ENCODE measurements at regions not wholly inside any gene's neighbourhood (a gene's known extent, or its start where the extent isn't known, plus 50 kb on each side); places are given as distances from the start of the nearest gene placed in this dataset.
A peak's percentile ranks its signal among the peaks of the same experiment; 100 is the strongest.

GRCh38 chr18:56409736-56410135 is 228.7 kb downstream of the TXNL1 start:
- H3K4me2 ChIP-seq (ENCODE audit: insufficient read depth, low read length), result no peak overlapping the region
- H3K36me3 ChIP-seq (ENCODE audit: insufficient read depth, low read length), result no peaks in the 10 kb centered on the region
- no peaks in the 10 kb centered on the region for H4K20me1 ChIP-seq (ENCODE audit: insufficient read depth, low read length)
- no peaks in the 10 kb centered on the region for H3K27me3 ChIP-seq (ENCODE audit: insufficient read depth, low read length)
- no peak overlapping the region for H3K27ac ChIP-seq (ENCODE audit: low read depth, low read length)
- TF ChIP-seq CTCF (IDR thresholded peaks at IDR 0.05; ENCODE audit: extremely low read depth, low read depth, low read length), result no peak
- DNase-seq (ENCODE audit: insufficient read length, low spot score, missing footprints), result no peak
- no peak overlapping the region for H3K4me3 ChIP-seq (ENCODE audit: insufficient read depth, low read length)
- H3K79me2 ChIP-seq (ENCODE audit: insufficient read depth, low read length), result no peaks in the 10 kb centered on the region
- peaks cover under 1% of the 10 kb centered on the region for H3K9me3 ChIP-seq (ENCODE audit: low read depth, low read length)
- no peak overlapping the region for H2AFZ ChIP-seq (ENCODE audit: low read length)
- no peaks in the 10 kb centered on the region for H3K4me1 ChIP-seq (ENCODE audit: insufficient read depth, low read length)

GRCh38 chr18:56407646-56408180 is 230.7 kb downstream of the TXNL1 start:
- Histone ChIP-seq H3K4me3 (ENCODE audit: insufficient read depth, low read length) (no peak overlapping the region), H4K20me1 (ENCODE audit: insufficient read depth, low read length) (no peaks in the 10 kb centered on the region), H3K27me3 (ENCODE audit: insufficient read depth, low read length) (no peaks in the 10 kb centered on the region), H3K4me2 (ENCODE audit: insufficient read depth, low read length) (no peak overlapping the region), H3K79me2 (ENCODE audit: insufficient read depth, low read length) (no peaks in the 10 kb centered on the region), H3K9me3 (ENCODE audit: low read depth, low read length) (no peaks in the 10 kb centered on the region), H3K27ac (ENCODE audit: low read depth, low read length) (no peak overlapping the region), H2AFZ (ENCODE audit: low read length) (no peak overlapping the region), H3K36me3 (ENCODE audit: insufficient read depth, low read length) (no peaks in the 10 kb centered on the region), H3K4me1 (ENCODE audit: insufficient read depth, low read length) (peaks cover 10% of the 10 kb centered on the region)
- no peak for DNase-seq (ENCODE audit: insufficient read length, low spot score, missing footprints)
- no peak for TF ChIP-seq CTCF (IDR thresholded peaks at IDR 0.05; ENCODE audit: extremely low read depth, low read depth, low read length)

GRCh38 chr18:56402872-56403516 is 235.4 kb downstream of the TXNL1 start:
- H2AFZ ChIP-seq (ENCODE audit: low read length), result peak overlapping the region; percentile 69
- peaks cover 14% of the 10 kb centered on the region for H3K4me1 ChIP-seq (ENCODE audit: insufficient read depth, low read length)
- peak overlapping the region; percentile 96 for H3K27ac ChIP-seq (ENCODE audit: low read depth, low read length)
- no peaks in the 10 kb centered on the region for H3K36me3 ChIP-seq (ENCODE audit: insufficient read depth, low read length)
- no peaks in the 10 kb centered on the region for H3K79me2 ChIP-seq (ENCODE audit: insufficient read depth, low read length)
- H3K9me3 ChIP-seq (ENCODE audit: low read depth, low read length), result no peaks in the 10 kb centered on the region
- H3K4me3 ChIP-seq (ENCODE audit: insufficient read depth, low read length), result peak overlapping the region; percentile 57
- peak overlapping the region; percentile 81 for H3K4me2 ChIP-seq (ENCODE audit: insufficient read depth, low read length)
- no peak for DNase-seq (ENCODE audit: insufficient read length, low spot score, missing footprints)
- H3K27me3 ChIP-seq (ENCODE audit: insufficient read depth, low read length), result no peaks in the 10 kb centered on the region
- H4K20me1 ChIP-seq (ENCODE audit: insufficient read depth, low read length), result no peaks in the 10 kb centered on the region
- no peak for TF ChIP-seq CTCF (IDR thresholded peaks at IDR 0.05; ENCODE audit: extremely low read depth, low read depth, low read length)

- no peak for DNase-seq (ENCODE audit: insufficient read length, low spot score, missing footprints)
- Histone ChIP-seq H3K9me3 (ENCODE audit: low read depth, low read length) (no peaks in the 10 kb centered on the region), H3K4me1 (ENCODE audit: insufficient read depth, low read length) (no peaks in the 10 kb centered on the region), H3K27ac (ENCODE audit: low read depth, low read length) (no peak overlapping the region), H3K79me2 (ENCODE audit: insufficient read depth, low read length) (no peaks in the 10 kb centered on the region), H4K20me1 (ENCODE audit: insufficient read depth, low read length) (no peaks in the 10 kb centered on the region), H3K4me3 (ENCODE audit: insufficient read depth, low read length) (no peak overlapping the region), H2AFZ (ENCODE audit: low read length) (no peak overlapping the region), H3K36me3 (ENCODE audit: insufficient read depth, low read length) (no peaks in the 10 kb centered on the region), H3K4me2 (ENCODE audit: insufficient read depth, low read length) (no peak overlapping the region), H3K27me3 (ENCODE audit: insufficient read depth, low read length) (no peaks in the 10 kb centered on the region)
- no peak for TF ChIP-seq CTCF (IDR thresholded peaks at IDR 0.05; ENCODE audit: extremely low read depth, low read depth, low read length)
Measured at GRCh38 chr18:56393870-56394269, 244.5 kb downstream of the TXNL1 start.

All from osteoblast (primary cell).